ENCODE measurements at regions not wholly inside any gene's neighbourhood (a gene's known extent, or its start where the extent isn't known, plus 50 kb on each side); places are given as distances from the start of the nearest gene placed in this dataset.
"Not testable (repeated sequence)": the region's sequence is repeated elsewhere in the genome, so short reads cannot be mapped to it uniquely, and the experiment has no call there.

GRCh38 chr6:164967102-164967501 is 342.3 kb downstream of the C6orf118 start:
- H3K4me3 ChIP-seq (ENCODE audit: low read length), result no peak overlapping the region
- TF ChIP-seq ZNF274 (IDR thresholded peaks at IDR 0.05; ENCODE audit: low read depth, low read length), result no peak

- TF ChIP-seq ZNF274 (IDR thresholded peaks at IDR 0.05; ENCODE audit: low read depth, low read length), result no peak
- H3K4me3 ChIP-seq (ENCODE audit: low read length), result no peak overlapping the region
These were observed 346.6 kb downstream of the C6orf118 start for GRCh38 chr6:164962805-164963204.

- H3K4me3 ChIP-seq (ENCODE audit: low read length), result no peak overlapping the region
- no peak for TF ChIP-seq ZNF274 (IDR thresholded peaks at IDR 0.05; ENCODE audit: low read depth, low read length)
These were observed 362.2 kb downstream of the C6orf118 start for GRCh38 chr6:164947164-164947563.

GRCh38 chr6:164942271-164942670 is 367.1 kb downstream of the C6orf118 start:
- no peak for TF ChIP-seq ZNF274 (IDR thresholded peaks at IDR 0.05; ENCODE audit: low read depth, low read length)
- H3K4me3 ChIP-seq (ENCODE audit: low read length), result no peak overlapping the region

GRCh38 chr6:164933238-164933794 is 376.1 kb downstream of the C6orf118 start:
- not testable (repeated sequence) for H3K4me3 ChIP-seq (ENCODE audit: low read length)

- no peak for TF ChIP-seq ZNF274 (IDR thresholded peaks at IDR 0.05; ENCODE audit: low read depth, low read length)
These were observed 379.9 kb downstream of the C6orf118 start for GRCh38 chr6:164929408-164929977.

GRCh38 chr6:164928728-164929407 is 380.5 kb downstream of the C6orf118 start:
- no peak overlapping the region for H3K4me3 ChIP-seq (ENCODE audit: low read length)
- no peak for TF ChIP-seq ZNF274 (IDR thresholded peaks at IDR 0.05; ENCODE audit: low read depth, low read length)

More at GRCh38 chr6:164929408-164929977, 379.9 kb downstream of the C6orf118 start:
- no peak overlapping the region for H3K4me3 ChIP-seq (ENCODE audit: low read length)

GRCh38 chr6:164928057-164928727 is 381.2 kb downstream of the C6orf118 start:
- TF ChIP-seq ZNF274 (IDR thresholded peaks at IDR 0.05; ENCODE audit: low read depth, low read length), result no peak
- H3K4me3 ChIP-seq (ENCODE audit: low read length), result no peak overlapping the region

DNA sequence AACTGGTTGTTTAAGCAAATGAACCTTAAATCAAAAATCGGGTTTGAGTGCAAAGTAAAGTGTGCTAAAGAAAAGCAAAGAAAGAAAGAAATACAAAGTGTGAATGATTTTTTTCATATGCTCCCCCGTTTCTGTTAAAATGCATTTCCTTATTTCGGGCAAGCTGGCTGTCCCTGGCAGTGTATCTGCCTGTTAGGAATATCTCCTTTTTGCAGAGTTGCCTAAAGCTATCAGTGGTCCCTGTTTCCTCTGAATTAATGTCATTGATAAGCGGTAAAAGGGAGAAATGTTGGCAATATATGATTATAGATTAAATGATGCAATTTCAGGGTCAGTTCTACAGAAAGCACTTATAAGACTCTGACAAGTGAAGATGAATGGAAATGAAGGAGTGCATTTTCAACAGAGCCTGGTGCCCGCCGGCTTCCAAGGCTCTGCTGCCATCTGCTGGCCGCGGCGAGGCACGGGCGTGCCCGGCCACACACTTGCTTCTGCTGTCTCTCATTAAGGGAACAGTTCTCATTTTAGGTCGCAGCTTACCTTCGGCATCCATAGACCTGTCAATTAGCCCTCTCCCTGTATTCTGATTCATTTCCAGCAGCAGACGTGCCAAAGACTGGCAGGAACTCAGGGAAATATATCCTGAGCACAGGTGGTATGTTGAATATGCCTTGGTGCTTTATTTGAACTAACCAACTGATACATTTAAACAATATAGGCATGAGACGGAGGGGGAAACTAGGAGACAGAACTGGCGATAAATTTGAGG is 381.9 kb downstream of the C6orf118 start:
- TF ChIP-seq ZNF274 (IDR thresholded peaks at IDR 0.05; ENCODE audit: low read depth, low read length), result no peak
- no peak overlapping the region for H3K4me3 ChIP-seq (ENCODE audit: low read length)

- H3K4me3 ChIP-seq (ENCODE audit: low read length), result no peak overlapping the region
- no peak for TF ChIP-seq ZNF274 (IDR thresholded peaks at IDR 0.05; ENCODE audit: low read depth, low read length)
These were observed 382.7 kb downstream of the C6orf118 start for GRCh38 chr6:164926686-164927085.

- H3K4me3 ChIP-seq (ENCODE audit: low read length), result no peak overlapping the region
- no peak for TF ChIP-seq ZNF274 (IDR thresholded peaks at IDR 0.05; ENCODE audit: low read depth, low read length)
These were observed 383.5 kb downstream of the C6orf118 start for GRCh38 chr6:164925681-164926530.

DNA sequence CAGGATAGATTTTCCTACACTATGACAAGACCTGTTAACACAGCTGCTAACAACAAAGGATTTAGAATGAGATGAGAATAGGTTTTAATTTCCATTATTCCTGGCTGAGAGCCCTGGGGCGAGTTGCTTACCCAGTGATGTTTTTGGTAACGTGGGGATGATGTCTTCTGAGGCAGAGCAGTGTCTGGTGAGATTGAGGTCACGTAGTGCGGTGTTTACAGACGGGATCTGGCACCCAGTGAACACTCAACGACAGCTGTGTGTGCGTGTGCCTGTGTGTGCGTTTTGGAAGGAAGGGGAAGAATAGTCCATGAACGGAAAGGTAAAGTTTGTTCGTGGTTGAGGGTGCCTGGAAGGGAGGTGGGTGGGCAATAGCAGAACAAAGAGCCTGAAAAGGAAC is 384.7 kb downstream of the C6orf118 start:
- TF ChIP-seq ZNF274 (IDR thresholded peaks at IDR 0.05; ENCODE audit: low read depth, low read length), result no peak
- no peak overlapping the region for H3K4me3 ChIP-seq (ENCODE audit: low read length)

DNA sequence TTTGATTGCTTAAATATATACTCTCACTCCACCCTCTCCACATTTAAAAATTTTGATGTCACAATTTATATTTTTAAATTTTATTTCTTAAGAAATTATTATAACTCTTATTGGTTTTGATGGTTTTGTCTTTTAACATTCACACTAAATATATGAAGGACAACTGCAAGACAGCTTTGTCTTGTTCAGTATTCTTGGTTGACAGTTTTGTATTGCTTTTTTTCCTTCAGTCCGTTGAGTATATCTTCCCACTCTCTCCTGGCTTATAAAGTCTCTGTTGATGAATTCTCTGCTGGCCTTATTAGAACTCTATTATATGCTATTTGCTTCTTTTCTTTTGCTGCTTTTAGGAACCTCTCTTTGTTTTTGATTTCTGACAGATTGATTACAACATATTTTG is 392.2 kb downstream of the C6orf118 start:
- no peak for TF ChIP-seq ZNF274 (IDR thresholded peaks at IDR 0.05; ENCODE audit: low read depth, low read length)
- H3K4me3 ChIP-seq (ENCODE audit: low read length), result no peak overlapping the region
